ENCODE measurements at regions not wholly inside any gene's neighbourhood (a gene's known extent, or its start where the extent isn't known, plus 50 kb on each side); places are given as distances from the start of the nearest gene placed in this dataset.

GRCh38 chr3:64825404-64826120 lies 137.8 kb upstream of the ADAMTS9 start:
- DNase-seq (ENCODE audit: insufficient read length, low spot score) (no peak), FAIRE-seq (no peak)
- TF ChIP-seq, protein P1, sequence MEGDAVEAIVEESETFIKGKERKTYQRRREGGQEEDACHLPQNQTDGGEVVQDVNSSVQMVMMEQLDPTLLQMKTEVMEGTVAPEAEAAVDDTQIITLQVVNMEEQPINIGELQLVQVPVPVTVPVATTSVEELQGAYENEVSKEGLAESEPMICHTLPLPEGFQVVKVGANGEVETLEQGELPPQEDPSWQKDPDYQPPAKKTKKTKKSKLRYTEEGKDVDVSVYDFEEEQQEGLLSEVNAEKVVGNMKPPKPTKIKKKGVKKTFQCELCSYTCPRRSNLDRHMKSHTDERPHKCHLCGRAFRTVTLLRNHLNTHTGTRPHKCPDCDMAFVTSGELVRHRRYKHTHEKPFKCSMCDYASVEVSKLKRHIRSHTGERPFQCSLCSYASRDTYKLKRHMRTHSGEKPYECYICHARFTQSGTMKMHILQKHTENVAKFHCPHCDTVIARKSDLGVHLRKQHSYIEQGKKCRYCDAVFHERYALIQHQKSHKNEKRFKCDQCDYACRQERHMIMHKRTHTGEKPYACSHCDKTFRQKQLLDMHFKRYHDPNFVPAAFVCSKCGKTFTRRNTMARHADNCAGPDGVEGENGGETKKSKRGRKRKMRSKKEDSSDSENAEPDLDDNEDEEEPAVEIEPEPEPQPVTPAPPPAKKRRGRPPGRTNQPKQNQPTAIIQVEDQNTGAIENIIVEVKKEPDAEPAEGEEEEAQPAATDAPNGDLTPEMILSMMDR (IDR thresholded peaks at IDR 0.05; ENCODE audit: insufficient read depth, missing control alignments): no peak

GRCh38 chr3:64824394-64824909 lies 136.7 kb upstream of the ADAMTS9 start:
- TF ChIP-seq, protein P1 (IDR thresholded peaks at IDR 0.05; ENCODE audit: insufficient read depth, missing control alignments): no peak
- DNase-seq (ENCODE audit: insufficient read length, low spot score) (no peak), FAIRE-seq (no peak)

DNA sequence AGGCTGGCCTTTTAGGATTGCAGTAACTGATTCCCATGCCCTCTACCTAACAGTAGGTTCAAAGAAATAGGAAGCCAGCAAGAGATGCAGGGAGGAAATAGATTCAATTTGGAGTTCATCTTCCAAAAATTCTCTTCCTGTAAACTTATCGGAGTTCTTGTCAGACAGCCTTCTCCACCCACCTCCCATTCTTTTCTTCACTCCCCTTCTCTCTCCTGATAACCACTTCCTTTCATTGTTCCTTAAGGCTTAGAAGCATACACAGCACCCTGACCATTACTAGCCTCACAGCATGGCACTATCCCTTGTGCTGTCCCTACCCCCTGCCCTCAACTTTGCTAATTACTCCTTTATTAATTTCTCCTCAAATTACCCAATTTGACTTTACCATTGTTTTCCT lies 130.4 kb upstream of the ADAMTS9 start:
- FAIRE-seq (no peak), DNase-seq (ENCODE audit: insufficient read length, low spot score) (no peak)
- TF ChIP-seq, protein P1 (IDR thresholded peaks at IDR 0.05; ENCODE audit: insufficient read depth, missing control alignments): no peak

DNA sequence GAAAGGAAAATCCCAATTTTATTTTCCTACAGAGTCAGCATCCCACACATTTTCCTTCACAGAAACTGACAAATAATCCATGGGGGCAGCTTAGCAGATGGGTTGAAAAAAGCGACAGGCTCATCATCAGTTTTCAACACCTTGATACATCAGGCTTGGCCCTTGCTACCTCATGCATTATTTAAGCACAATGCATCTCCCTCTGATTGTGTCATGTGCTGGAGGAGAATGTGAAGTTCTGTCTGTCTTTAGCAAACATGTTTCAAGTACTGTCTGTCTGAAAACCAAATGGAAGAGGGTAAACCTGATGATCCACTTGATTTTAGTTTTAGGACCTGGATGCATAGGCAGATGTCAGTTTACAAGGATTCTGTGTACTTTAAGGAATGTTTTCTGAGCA lies 128.6 kb upstream of the ADAMTS9 start:
- DNase-seq (ENCODE audit: insufficient read length, low spot score) (no peak), FAIRE-seq (no peak)
- TF ChIP-seq, protein P1 (IDR thresholded peaks at IDR 0.05; ENCODE audit: insufficient read depth, missing control alignments): no peak

DNA sequence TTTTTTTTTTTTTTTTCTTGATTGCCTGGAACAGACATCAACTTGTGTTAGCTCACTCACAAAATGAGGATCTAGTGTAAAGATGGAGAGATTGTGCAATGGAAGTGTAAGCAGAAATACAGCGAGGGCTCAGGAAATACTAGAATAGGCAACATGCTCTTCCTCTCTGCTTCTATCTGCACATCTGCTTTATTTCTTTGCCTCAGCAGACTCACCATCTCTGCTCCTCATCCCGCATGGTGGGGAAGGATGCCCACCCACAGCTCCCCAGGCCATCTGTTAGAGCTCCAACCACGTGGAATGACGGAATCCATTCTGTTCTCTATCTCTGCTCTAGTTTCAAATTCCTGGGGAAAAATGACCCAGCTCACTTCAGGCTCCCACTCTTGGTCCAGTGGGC lies 128.0 kb upstream of the ADAMTS9 start:
- DNase-seq (ENCODE audit: insufficient read length, low spot score): no peak
- TF ChIP-seq, protein P1 (IDR thresholded peaks at IDR 0.05; ENCODE audit: insufficient read depth, missing control alignments): no peak
- no peak for FAIRE-seq

- DNase-seq (ENCODE audit: insufficient read length, low spot score) (no peak), FAIRE-seq (no peak)
- TF ChIP-seq, protein P1 (IDR thresholded peaks at IDR 0.05; ENCODE audit: insufficient read depth, missing control alignments): no peak
Observed at GRCh38 chr3:64815195-64815631, 127.4 kb upstream of the ADAMTS9 start.

DNA sequence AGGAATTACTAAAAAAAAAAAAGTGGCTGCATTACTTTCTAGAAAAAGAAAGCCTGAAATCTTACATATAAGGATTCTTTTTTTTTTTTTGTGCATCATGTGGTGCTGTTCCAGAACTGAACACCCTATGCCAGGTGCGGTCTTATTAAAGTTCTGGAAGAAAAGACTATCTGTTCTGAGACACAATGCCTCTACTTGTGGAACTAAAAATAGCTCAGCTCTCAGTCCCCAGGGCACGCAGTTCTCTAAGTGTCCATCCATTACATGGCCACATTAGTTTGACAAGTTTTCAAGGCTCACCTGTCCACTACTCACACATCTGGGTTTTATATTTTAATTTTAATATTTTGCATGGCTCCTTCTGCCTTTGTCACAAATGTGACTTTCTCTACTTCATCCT lies 126.6 kb upstream of the ADAMTS9 start:
- FAIRE-seq (no peak), DNase-seq (ENCODE audit: insufficient read length, low spot score) (no peak)
- TF ChIP-seq, protein P1 (IDR thresholded peaks at IDR 0.05; ENCODE audit: insufficient read depth, missing control alignments): no peak

Data from D721Med (cell line).